Fibroblast of the conjunctiva (primary cell): ENCODE measurements at regions not wholly inside any gene's neighbourhood (a gene's known extent, or its start where the extent isn't known, plus 50 kb on each side); places are given as distances from the start of the nearest gene placed in this dataset.

Source experiments
- DNase-seq: peaks from one replicate; pipeline ENCODE4 v3.0.0-alpha.2; 2010; ENCODE audit warnings: low read depth

GRCh38 chr20:52727740-52728456 lies 244.3 kb upstream of the TSHZ2 start:
- DNase-seq = no peak

GRCh38 chr20:52724541-52724940 lies 247.6 kb upstream of the TSHZ2 start:
- no peak for DNase-seq

GRCh38 chr20:52722926-52723688 lies 249.1 kb upstream of the TSHZ2 start:
- no peak for DNase-seq

GRCh38 chr20:52708137-52708536 lies 264.0 kb upstream of the TSHZ2 start:
- DNase-seq = no peak

GRCh38 chr20:52704553-52704952 lies 267.6 kb upstream of the TSHZ2 start:
- no peak for DNase-seq

GRCh38 chr20:52688345-52688744 lies 283.8 kb upstream of the TSHZ2 start:
- DNase-seq = no peak

- DNase-seq = no peak
These were observed 287.3 kb upstream of the TSHZ2 start for GRCh38 chr20:52684905-52685304.

GRCh38 chr20:52684176-52684575 lies 288.0 kb upstream of the TSHZ2 start:
- no peak for DNase-seq

- DNase-seq = no peak
These were observed 288.4 kb upstream of the TSHZ2 start for GRCh38 chr20:52683761-52684160.

GRCh38 chr20:52682237-52682636 lies 289.9 kb upstream of the TSHZ2 start:
- DNase-seq = no peak

- no peak for DNase-seq
These were observed 290.9 kb upstream of the TSHZ2 start for GRCh38 chr20:52681288-52681687.

GRCh38 chr20:52677216-52677615 lies 294.9 kb upstream of the TSHZ2 start:
- DNase-seq = no peak

- DNase-seq = no peak
These were observed 295.7 kb upstream of the TSHZ2 start for GRCh38 chr20:52676283-52676995.

- no peak for DNase-seq
These were observed 296.8 kb upstream of the TSHZ2 start for GRCh38 chr20:52675375-52675774.

- DNase-seq = no peak
These were observed 303.5 kb upstream of the TSHZ2 start for GRCh38 chr20:52668626-52669025.

GRCh38 chr20:52667358-52667757 lies 304.8 kb upstream of the TSHZ2 start:
- DNase-seq = no peak

- DNase-seq = no peak
These were observed 306.7 kb upstream of the TSHZ2 start for GRCh38 chr20:52665441-52665840.

- DNase-seq = no peak
These were observed 316.8 kb upstream of the TSHZ2 start for GRCh38 chr20:52655395-52655794.

- no peak for DNase-seq
These were observed 317.6 kb upstream of the TSHZ2 start for GRCh38 chr20:52654567-52654966.

GRCh38 chr20:52652271-52652670 lies 319.9 kb upstream of the TSHZ2 start:
- no peak for DNase-seq

GRCh38 chr20:52649727-52650126 lies 322.4 kb upstream of the TSHZ2 start:
- no peak for DNase-seq

- DNase-seq = no peak
These were observed 326.3 kb upstream of the TSHZ2 start for GRCh38 chr20:52645822-52646221.

- DNase-seq = no peak
These were observed 329.1 kb upstream of the TSHZ2 start for GRCh38 chr20:52643034-52643433.
